ENCODE measurements at regions not wholly inside any gene's neighbourhood (a gene's known extent, or its start where the extent isn't known, plus 50 kb on each side); places are given as distances from the start of the nearest gene placed in this dataset.
"Not testable (repeated sequence)": the region's sequence is repeated elsewhere in the genome, so short reads cannot be mapped to it uniquely, and the experiment has no call there.

GRCh38 chr6:106799031-106799894 lies 169.9 kb downstream of the QRSL1 start:
- peak; percentile 89 for DNase-seq (ENCODE audit: low read depth)

DNA sequence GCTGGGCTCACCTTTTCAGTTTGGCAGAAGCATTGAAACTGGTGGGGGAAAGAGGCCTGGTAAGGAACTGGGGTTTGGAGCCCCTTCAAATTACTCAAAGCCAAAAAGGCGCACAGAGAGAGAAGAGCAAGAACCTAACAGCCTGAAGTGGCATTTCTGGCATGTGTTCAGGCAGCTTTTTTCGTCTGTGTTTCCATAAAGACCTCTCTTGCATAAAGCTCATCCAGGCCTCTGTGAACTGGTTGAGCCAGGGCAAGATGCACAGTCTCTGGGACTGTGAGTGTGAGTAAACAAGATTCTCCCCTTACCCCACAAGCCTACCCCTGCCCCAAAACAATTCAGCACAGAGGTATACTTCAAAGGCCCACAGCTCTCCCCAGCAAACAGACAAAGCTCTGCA lies 167.8 kb downstream of the QRSL1 start:
- DNase-seq (ENCODE audit: low read depth): no peak

- DNase-seq (ENCODE audit: low read depth): no peak
Measured at GRCh38 chr6:106796781-106797180, 167.4 kb downstream of the QRSL1 start.

- DNase-seq (ENCODE audit: low read depth): no peak
Measured at GRCh38 chr6:106794129-106794528, 164.8 kb downstream of the QRSL1 start.

DNA sequence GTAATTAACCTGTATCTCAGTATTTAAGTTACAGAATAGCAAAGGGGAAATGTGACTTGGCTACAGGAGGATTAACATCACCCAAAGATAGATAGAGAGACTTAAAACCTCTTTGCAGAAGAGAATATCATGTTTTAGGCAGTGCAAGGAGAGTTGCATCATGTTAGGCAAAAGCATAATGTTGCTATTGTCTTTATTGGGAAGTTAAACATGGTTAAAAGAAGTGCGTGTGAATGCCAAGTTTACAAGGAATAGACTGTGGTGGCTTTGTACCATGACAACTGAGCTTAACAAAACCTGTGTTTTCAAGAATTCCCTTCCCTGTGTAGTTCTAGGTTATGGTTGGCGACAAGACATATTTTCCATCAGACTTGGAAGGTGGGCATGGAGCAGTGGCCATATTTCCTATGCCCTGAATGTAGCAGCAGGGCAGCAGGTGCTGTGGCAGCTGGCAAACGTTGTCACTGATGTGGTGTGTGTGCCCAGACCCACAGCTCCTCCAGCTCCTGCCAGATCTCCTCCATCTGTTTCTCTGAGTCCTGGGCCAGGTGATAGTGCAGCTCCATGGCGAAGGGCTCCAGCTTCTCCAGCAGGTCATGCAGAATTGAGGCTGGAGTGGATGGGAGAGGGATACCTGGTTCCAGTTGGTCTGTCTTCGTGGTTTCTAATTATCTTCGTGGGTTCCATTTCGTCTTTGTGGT lies 163.3 kb downstream of the QRSL1 start:
- no peak for DNase-seq (ENCODE audit: low read depth)

DNA sequence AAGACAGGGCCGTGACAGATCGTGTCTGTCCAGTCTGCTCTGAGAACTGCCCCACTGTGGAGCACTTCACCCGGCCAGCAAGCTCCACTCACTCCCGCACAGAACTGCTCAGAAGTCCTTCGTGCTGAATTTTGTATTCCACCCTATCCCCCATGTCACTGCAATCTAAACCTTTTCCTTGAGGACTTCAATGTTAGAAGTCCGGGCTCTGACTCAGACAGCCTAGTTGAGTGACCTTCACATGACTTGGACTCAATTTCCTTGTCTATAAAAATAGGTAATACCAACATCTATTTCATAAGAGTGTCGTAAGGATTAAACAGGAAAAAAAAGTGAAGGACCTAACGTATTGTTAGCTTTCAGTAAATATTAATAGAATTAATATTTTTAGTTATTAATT lies 161.6 kb downstream of the QRSL1 start:
- DNase-seq (ENCODE audit: low read depth): no peak

- no peak for DNase-seq (ENCODE audit: low read depth)
Measured at GRCh38 chr6:106790149-106790770, 160.9 kb downstream of the QRSL1 start.

GRCh38 chr6:106789428-106790148 lies 160.2 kb downstream of the QRSL1 start:
- DNase-seq (ENCODE audit: low read depth): no peak

DNA sequence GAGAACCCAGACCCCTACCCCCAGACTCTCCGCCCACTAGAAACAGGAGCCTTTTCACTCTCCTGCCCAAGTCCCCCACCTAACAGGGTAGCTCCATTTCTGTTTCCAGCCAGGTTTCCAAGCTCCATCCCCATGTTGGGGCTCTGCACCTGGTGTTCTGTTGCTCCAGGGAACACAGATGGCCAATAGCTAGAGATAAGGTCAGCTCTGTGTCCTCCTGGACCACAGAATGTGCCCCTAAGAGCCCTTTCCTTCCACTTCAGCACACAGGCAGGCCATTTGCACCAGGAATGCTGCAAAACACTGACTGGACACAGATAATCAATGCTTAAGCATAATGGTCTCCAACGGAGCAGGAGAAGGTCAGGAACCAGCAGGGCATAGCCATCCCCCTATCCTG lies 159.4 kb downstream of the QRSL1 start:
- no peak for DNase-seq (ENCODE audit: low read depth)

- no peak for DNase-seq (ENCODE audit: low read depth)
Measured at GRCh38 chr6:106787327-106788196, 158.2 kb downstream of the QRSL1 start.

DNA sequence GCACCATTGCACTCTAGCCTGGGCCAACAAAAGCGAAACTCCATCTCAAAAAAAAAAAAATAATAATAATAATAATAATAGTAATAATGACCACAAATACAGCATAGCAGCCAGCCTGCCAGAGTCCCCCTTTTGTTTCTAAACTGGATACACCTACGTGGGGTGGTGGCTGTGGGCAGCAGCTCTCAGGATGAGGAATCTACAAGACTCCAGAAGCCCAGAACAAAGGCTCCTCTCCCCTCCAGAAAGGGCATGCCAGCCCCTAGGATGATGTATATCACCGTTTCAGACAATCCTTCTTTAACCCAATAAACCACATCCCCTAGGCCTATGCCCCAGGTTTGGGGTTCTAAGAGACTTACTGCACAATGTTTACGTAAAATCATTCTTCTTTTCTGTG lies 155.9 kb downstream of the QRSL1 start:
- no peak for DNase-seq (ENCODE audit: low read depth)

DNA sequence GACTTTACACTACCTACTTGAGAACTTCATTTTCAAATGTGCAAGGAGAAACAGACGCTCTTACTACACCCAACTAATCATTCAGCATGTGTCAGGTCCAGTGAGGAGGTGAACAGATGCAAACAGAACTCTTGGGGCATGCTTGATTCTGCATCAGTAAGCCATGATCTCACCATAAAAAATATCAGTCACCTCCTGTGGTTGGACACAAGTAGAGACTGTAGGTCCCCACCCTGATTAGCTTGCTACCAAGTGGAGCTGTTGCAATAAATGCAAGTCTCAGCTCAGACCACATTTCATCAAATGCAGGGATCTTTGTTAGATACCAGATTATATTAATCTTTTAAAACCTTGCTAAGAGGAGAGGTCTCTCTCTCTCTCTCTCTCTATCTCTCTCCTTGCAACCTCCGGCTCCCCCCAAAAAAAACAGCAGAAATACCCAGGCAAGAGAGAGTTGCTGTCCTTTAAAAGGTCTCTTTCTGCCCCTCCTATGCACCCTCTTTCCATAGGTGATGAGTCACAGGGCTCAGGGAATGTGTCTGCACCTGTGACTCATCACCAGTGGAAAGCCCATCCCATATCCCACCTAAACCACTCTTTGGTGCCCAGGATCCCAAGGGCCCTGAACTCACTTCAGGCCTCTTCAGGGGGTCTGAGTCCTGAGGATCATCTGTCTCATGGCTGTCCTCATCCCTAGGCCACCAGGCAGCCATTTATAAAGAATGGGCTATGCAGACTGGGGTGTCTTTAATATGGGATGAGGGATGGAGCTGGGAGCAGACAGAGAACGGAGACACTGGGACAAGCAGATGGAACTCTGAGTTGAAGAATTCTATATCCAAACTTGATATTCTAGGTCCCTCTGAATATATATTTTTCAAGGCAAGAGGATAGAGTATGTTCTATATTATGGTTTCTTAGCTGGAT lies 154.5 kb downstream of the QRSL1 start:
- peak; percentile 36 for DNase-seq (ENCODE audit: low read depth)

DNA sequence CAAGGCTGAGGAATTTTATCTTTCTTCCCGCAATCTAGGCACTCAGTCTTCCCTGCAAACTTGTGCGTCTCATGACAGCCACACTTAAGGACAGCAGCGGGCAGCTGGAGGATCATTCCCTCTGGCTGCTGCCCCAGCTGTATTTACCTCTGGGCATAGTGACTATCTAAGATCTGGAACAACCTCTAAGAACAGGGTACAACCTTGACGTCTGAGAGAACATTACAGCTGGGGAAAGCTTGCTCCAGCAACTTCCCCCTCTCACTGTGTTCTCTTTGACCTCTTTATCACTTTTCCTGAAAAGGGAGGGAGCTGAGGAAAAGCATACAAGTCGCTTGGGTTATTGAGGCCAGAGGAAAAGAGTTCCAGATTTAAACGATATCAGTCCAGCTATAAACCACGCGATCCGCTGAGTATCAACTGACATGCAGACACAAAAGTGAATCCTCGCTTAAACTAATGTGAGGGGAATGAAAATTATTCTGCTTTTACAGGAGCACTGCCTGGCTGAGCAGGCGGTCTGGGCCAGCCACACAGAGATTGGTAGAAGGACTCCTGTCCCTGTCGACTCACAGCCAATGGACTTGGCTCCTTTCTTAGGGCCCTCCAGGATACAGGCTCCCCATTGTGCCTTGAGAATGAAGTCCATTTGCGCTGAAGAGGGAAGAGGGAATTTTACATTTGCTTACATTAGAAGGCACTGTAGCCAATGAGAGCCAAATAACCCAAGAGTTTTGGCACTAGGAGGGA lies 153.3 kb downstream of the QRSL1 start:
- no peak for DNase-seq (ENCODE audit: low read depth)

DNA sequence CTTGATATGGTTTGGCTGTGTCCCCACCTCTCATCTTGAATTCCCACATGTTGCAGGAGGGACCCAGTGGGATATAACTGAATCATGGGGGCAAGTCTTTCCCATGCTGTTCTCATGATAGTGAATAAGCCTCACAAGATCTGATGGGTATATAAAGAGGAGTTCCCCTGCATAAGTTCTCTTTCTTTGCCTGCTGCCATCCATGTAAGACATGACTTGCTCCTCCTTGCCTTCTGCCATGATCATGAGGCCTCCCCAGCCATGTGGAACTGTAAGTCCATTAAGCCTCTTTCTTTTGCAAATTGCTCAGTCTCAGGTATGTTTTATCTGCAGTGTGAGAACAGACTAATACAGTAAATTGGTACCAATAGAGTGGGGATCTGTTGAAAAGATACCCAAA lies 150.2 kb downstream of the QRSL1 start:
- DNase-seq (ENCODE audit: low read depth): not testable (repeated sequence)

GRCh38 chr6:106778943-106779342 lies 149.6 kb downstream of the QRSL1 start:
- DNase-seq (ENCODE audit: low read depth): no peak

GRCh38 chr6:106773996-106774629 lies 144.7 kb downstream of the QRSL1 start:
- no peak for DNase-seq (ENCODE audit: low read depth)

GRCh38 chr6:106773522-106773921 lies 144.1 kb downstream of the QRSL1 start:
- DNase-seq (ENCODE audit: low read depth): no peak

- DNase-seq (ENCODE audit: low read depth): no peak
Measured at GRCh38 chr6:106772270-106773142, 143.1 kb downstream of the QRSL1 start.
